GM12878 (cell line): ENCODE measurements at regions not wholly inside any gene's neighbourhood (a gene's known extent, or its start where the extent isn't known, plus 50 kb on each side); places are given as distances from the start of the nearest gene placed in this dataset.

Experiments used
- ATAC-seq: fragments of 200-7000 bp; cut with Tn5 transposase; 3 replicates; pipeline ENCODE4 v1.9.1; 2020; ENCODE audit warnings: mild to moderate bottlenecking, moderate library complexity
- BruUV-seq: library from RNA; stranded (reverse); fragments of 400-500 nt; replicated peaks from 2 replicates; lab custom pipeline; 2021; lab: Mats Ljungman, UMichigan
- CTCF ChIA-PET: fragments of 300-600 bp; sonication (Branson Sonifier 250); formaldehyde crosslinking; extraction: SDS; loops from one replicate; lab custom pipeline; 2021; ENCODE audit warnings: inconsistent platforms; lab: Yijun Ruan, JAX
- POLR2A ChIA-PET: fragments of 350-600 bp; formaldehyde crosslinking; extraction: SDS; loops from one replicate; lab custom pipeline; 2021; ENCODE audit warnings: inconsistent platforms; lab: Charles Lee
- RAD21 ChIA-PET: fragments of 300-600 bp; sonication (Branson Sonifier 250); formaldehyde crosslinking; loops from one replicate; lab custom pipeline; 2023; ENCODE audit warnings: antibody characterized with exemption; ENCODE audit not compliant: unreplicated experiment; lab: Charles Lee
- SMC1A ChIA-PET: fragments of 300-600 bp; sonication (Branson Sonifier 250); formaldehyde crosslinking; loops from one replicate; lab custom pipeline; 2023; ENCODE audit not compliant: unreplicated experiment, uncharacterized antibody; lab: Charles Lee
- DNase-seq: peaks from one replicate; pipeline ENCODE4 v3.0.0-alpha.2; 2011; ENCODE audit warnings: low read depth, low spot score
- FAIRE-seq: peaks from 3 replicates; lab custom pipeline; 2011; peaks lifted over from hg19 to GRCh38; lab: Jason Lieb, UNC
- H2AFZ ChIP-seq: 2 replicates; pipeline ENCODE4 v1.6.0; 2011; ENCODE audit warnings: low read depth, low read length, control low read depth; ENCODE audit not compliant: control insufficient read depth
- H3K27ac ChIP-seq: 2 replicates; pipeline ENCODE4 v1.5.1; 2011; ENCODE audit warnings: control low read depth; ENCODE audit not compliant: control insufficient read depth, insufficient read depth
- H3K27me3 ChIP-seq, 2 experiments: replicated peaks in 1 of 2; 2 replicates each; pipeline versions ENCODE4 v1.6.0 to v1.6.1; 2011; ENCODE audit warnings: low read length in 1 of 2; ENCODE audit not compliant: control insufficient read depth in 2 of 2, insufficient read depth in 2 of 2
- H3K36me3 ChIP-seq, 2 experiments: 2 replicates each; pipeline ENCODE4 v1.5.1; 2011; ENCODE audit warnings: low read length in 1 of 2; ENCODE audit not compliant: control insufficient read depth in 2 of 2, insufficient read depth in 2 of 2
- H3K4me1 ChIP-seq: 2 replicates; pipeline ENCODE4 v1.6.1; 2011; ENCODE audit warnings: mild to moderate bottlenecking, low read length, moderate library complexity, mixed read lengths; ENCODE audit not compliant: control insufficient read depth, insufficient read depth
- H3K4me2 ChIP-seq: 2 replicates; pipeline ENCODE4 v1.6.0; 2011; ENCODE audit warnings: control low read depth; ENCODE audit not compliant: control insufficient read depth, insufficient read depth
- H3K4me3 ChIP-seq: fragments of 200-600 bp; sonication (generic); 2 replicates; pipeline ENCODE4 v1.5.1; 2016
- H3K79me2 ChIP-seq: 2 replicates; pipeline ENCODE4 v1.6.0; 2011; ENCODE audit warnings: low read length; ENCODE audit not compliant: control insufficient read depth, insufficient read depth
- H3K9ac ChIP-seq: 2 replicates; pipeline ENCODE4 v1.8.0; 2011; ENCODE audit warnings: low read length, control low read depth, mixed read lengths; ENCODE audit not compliant: control insufficient read depth, insufficient read depth
- H3K9me3 ChIP-seq: replicated peaks from 3 replicates; pipeline ENCODE4 v1.5.1; 2011; ENCODE audit warnings: mild to moderate bottlenecking, low read length; ENCODE audit not compliant: control insufficient read depth, insufficient read depth
- H4K20me1 ChIP-seq: 2 replicates; pipeline ENCODE4 v1.6.0; 2011; ENCODE audit not compliant: control insufficient read depth, insufficient read depth
- BMI1 ChIP-seq: fragments of 450-650 bp; IDR thresholded peaks from 2 replicates; pipeline ENCODE4 v1.6.1; 2016; ENCODE audit warnings: mild to moderate bottlenecking, moderate library complexity, borderline replicate concordance
- CBX5 ChIP-seq: sonication (generic); IDR thresholded peaks from 2 replicates; pipeline ENCODE4 v1.6.1; 2016; ENCODE audit warnings: low read depth, moderate library complexity, mild to moderate bottlenecking, inconsistent platforms
- IKZF1 ChIP-seq: fragments of 450-650 bp; conservative IDR thresholded peaks from 2 replicates; pipeline ENCODE4 v1.6.1; 2017; ENCODE audit warnings: antibody characterized with exemption, mild to moderate bottlenecking
- JUNB ChIP-seq: IDR thresholded peaks from 2 replicates; pipeline ENCODE4 v1.6.1; 2016; ENCODE audit warnings: antibody characterized with exemption, mild to moderate bottlenecking
- NFXL1 ChIP-seq: fragments of 450-650 bp; IDR thresholded peaks from 2 replicates; pipeline ENCODE4 v1.6.1; 2017; ENCODE audit warnings: antibody characterized with exemption, mild to moderate bottlenecking, borderline replicate concordance
- NR2C1 ChIP-seq: fragments of 450-650 bp; IDR thresholded peaks from 2 replicates; pipeline ENCODE4 v1.6.1; 2017; ENCODE audit warnings: antibody characterized with exemption, mild to moderate bottlenecking, moderate library complexity
- PML ChIP-seq: IDR thresholded peaks from 2 replicates; pipeline ENCODE4 v1.6.1; 2012; ENCODE audit warnings: low read length, inconsistent platforms
- RFX5 ChIP-seq: IDR thresholded peaks from 2 replicates; pipeline ENCODE4 v1.6.1; 2011; ENCODE audit warnings: low read depth, low read length, improper control_type of control experiment
- ZBTB11 ChIP-seq: fragments of 450-650 bp; formaldehyde crosslinking; IDR thresholded peaks from 2 replicates; pipeline ENCODE4 v1.5.0; 2022; ENCODE audit warnings: mild to moderate bottlenecking, missing genetic modification characterization
- WGBS: methylation state at CpG from one replicate; pipeline ENCODE4 v1.1.6; 2016; ENCODE audit warnings: low lambda C conversion rate; ENCODE audit not compliant: insufficient replicate concordance, insufficient coverage; ENCODE audit errors: missing lambda C conversion rate; 5-methylcytosine and 5-hydroxymethylcytosine counted together
- in situ Hi-C: fragments of 300-500 bp; cut with MboI; formaldehyde crosslinking; loops from 9 replicates; pipeline ENCODE4 v1.14.3; 2018; ENCODE audit warnings: mixed read lengths
- intact Hi-C: fragments of 100-400 bp; cut with micrococcal nuclease; formaldehyde crosslinking; loops from one replicate; pipeline ENCODE4 v1.14.2; 2022; ENCODE audit not compliant: unreplicated experiment
- TF ChIP-seq, protein P1 (sequence below): fragments of 450-650 bp; IDR thresholded peaks from 2 replicates; pipeline ENCODE4 v1.6.1; 2016; ENCODE audit warnings: mild to moderate bottlenecking, moderate library complexity, borderline replicate concordance
- TF ChIP-seq, protein P2 (sequence below): IDR thresholded peaks from 2 replicates; pipeline ENCODE4 v1.6.1; 2011; ENCODE audit warnings: borderline replicate concordance, low read depth, mild to moderate bottlenecking, moderate library complexity, mixed read lengths, low read length; ENCODE audit not compliant: insufficient read depth; ENCODE audit errors: extremely low read length

- TF ChIP-seq, protein P1, sequence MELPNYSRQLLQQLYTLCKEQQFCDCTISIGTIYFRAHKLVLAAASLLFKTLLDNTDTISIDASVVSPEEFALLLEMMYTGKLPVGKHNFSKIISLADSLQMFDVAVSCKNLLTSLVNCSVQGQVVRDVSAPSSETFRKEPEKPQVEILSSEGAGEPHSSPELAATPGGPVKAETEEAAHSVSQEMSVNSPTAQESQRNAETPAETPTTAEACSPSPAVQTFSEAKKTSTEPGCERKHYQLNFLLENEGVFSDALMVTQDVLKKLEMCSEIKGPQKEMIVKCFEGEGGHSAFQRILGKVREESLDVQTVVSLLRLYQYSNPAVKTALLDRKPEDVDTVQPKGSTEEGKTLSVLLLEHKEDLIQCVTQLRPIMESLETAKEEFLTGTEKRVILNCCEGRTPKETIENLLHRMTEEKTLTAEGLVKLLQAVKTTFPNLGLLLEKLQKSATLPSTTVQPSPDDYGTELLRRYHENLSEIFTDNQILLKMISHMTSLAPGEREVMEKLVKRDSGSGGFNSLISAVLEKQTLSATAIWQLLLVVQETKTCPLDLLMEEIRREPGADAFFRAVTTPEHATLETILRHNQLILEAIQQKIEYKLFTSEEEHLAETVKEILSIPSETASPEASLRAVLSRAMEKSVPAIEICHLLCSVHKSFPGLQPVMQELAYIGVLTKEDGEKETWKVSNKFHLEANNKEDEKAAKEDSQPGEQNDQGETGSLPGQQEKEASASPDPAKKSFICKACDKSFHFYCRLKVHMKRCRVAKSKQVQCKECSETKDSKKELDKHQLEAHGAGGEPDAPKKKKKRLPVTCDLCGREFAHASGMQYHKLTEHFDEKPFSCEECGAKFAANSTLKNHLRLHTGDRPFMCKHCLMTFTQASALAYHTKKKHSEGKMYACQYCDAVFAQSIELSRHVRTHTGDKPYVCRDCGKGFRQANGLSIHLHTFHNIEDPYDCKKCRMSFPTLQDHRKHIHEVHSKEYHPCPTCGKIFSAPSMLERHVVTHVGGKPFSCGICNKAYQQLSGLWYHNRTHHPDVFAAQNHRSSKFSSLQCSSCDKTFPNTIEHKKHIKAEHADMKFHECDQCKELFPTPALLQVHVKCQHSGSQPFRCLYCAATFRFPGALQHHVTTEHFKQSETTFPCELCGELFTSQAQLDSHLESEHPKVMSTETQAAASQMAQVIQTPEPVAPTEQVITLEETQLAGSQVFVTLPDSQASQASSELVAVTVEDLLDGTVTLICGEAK: no peak
- no peak for TF ChIP-seq NR2C1
- TF ChIP-seq, protein P2, sequence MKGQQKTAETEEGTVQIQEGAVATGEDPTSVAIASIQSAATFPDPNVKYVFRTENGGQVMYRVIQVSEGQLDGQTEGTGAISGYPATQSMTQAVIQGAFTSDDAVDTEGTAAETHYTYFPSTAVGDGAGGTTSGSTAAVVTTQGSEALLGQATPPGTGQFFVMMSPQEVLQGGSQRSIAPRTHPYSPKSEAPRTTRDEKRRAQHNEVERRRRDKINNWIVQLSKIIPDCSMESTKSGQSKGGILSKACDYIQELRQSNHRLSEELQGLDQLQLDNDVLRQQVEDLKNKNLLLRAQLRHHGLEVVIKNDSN: no peak
- TF ChIP-seq BMI1: no peak
- no peak for TF ChIP-seq PML
- TF ChIP-seq, all 136 proteins: peak for 0
These were observed 997.0 kb upstream of the ACVR2A start (continued) for GRCh38 chr2:146847846-146848245.

- in situ Hi-C loops (no loop called here), intact Hi-C loops (no loop called here)
- Histone ChIP-seq H4K20me1 (no peaks in the 10 kb centered on the region), H3K9me3 (no peaks in the 10 kb centered on the region), H3K4me2 (no peak overlapping the region), H3K4me1 (no peaks in the 10 kb centered on the region), H3K79me2 (no peaks in the 10 kb centered on the region), H2AFZ (no peak overlapping the region), H3K4me3 (no peak overlapping the region), H3K36me3 (no peaks in the 10 kb centered on the region), H3K9ac (no peak overlapping the region), H3K27ac (no peak overlapping the region), H3K27me3 (no peaks in the 10 kb centered on the region)
- RAD21 ChIA-PET: interaction anchor here (1.1 to 1.7 kb wide), 3 partner anchors 11 to 29 kb away, joined by 3 to 4 read pairs (median 3); no protein-coding TSS in a partner anchor
- 44% methylated on average over 6 of the region's 6 CpGs for WGBS
- SMC1A ChIA-PET: interaction anchor here (1.0 to 1.8 kb wide), 2 partner anchors 11 to 15 kb away, joined by 4 read pairs; no protein-coding TSS in a partner anchor
- CTCF ChIA-PET: interaction anchor here (1.5 kb wide), 1 partner anchor 11 kb away, joined by 3 read pairs; no protein-coding TSS in a partner anchor
- POLR2A ChIA-PET: no interaction called here
- no TSS peak for BruUV-seq
- no peak for DNase-seq
- FAIRE-seq: no peak
- ATAC-seq: no peak
- TF ChIP-seq CBX5 (no peak), ZBTB11 (CRISPR knock-in tag) (no peak), IKZF1 (no peak), NFXL1 (no peak), JUNB (no peak), RFX5 (no peak)
These were observed 1000.4 kb upstream of the ACVR2A start for GRCh38 chr2:146844226-146844990.
